ENCODE measurements at regions not wholly inside any gene's neighbourhood (a gene's known extent, or its start where the extent isn't known, plus 50 kb on each side); places are given as distances from the start of the nearest gene placed in this dataset.
"Not testable (repeated sequence)": the region's sequence is repeated elsewhere in the genome, so short reads cannot be mapped to it uniquely, and the experiment has no call there.

DNA sequence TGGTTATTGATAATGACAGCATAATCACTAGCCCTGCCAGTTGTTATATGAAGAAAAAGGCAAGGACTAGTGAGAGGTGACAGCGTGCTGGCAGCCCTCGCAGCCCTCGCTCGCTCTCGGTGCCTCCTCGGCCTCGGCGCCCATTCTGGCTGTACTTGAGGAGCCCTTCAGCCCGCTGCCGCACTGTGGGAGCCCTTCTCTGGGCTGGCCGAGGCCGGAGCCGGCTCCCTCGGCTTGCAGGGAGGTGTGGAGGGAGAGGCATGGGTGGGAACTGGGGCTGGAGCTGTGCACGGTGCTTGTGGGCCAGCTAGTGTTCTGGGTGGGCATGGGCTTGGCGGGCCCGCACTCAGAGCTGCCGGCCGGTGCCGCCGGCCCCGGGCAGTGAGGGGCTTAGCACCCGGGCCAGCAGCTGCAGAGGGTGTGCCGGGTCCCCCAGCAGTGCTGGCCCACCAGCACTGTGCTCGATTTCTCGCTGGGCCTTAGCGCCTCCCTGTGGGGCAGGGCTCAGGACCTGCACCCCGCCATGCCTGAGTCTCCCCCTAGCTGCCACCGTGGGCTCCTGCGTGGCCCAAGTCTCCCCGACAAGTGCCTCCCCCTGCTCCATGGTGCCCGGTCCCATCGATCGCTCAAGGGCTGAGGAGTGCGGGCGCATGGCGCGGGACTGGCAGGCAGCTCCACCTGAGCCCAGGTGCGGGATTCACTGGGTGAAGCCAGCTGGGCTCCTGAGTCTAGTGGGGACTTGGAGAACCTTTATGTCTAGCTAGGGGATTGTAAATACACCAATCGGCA is 156.2 kb downstream of the MSX2 start:
- not testable (repeated sequence) for ATAC-seq (replicated peaks); DNase-seq; H3K4me1 Mint-ChIP-seq; H3K27me3 Mint-ChIP-seq; H3K4me3 Mint-ChIP-seq; H3K27ac Mint-ChIP-seq; H3K36me3 Mint-ChIP-seq
- peaks cover 8 to 12% of the 10 kb centered on the region in 2 donors for H3K9me3 Mint-ChIP-seq

DNA sequence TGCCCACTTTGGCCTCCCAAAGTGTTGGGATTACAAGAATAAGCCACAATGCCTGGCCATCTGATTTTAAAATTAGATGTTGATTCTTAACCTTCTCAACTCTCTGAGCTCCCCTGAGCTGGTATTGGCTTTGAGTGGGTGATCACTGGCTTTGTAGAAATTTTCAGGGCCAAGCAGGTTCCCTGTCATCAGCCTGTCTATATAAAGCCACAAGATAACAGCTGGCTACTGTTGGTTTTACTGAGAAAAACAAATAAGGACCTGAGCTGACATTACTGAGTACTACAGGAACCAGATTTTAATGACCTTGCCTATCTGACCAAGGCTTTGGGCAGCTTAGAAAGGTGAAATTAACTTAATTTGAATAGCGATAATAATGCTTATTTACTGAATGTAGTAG is 153.6 kb downstream of the MSX2 start:
- no peaks in the 10 kb centered on the region for H3K4me1 Mint-ChIP-seq
- no peak for ATAC-seq (replicated peaks)
- H3K36me3 Mint-ChIP-seq, result no peaks in the 10 kb centered on the region

DNA sequence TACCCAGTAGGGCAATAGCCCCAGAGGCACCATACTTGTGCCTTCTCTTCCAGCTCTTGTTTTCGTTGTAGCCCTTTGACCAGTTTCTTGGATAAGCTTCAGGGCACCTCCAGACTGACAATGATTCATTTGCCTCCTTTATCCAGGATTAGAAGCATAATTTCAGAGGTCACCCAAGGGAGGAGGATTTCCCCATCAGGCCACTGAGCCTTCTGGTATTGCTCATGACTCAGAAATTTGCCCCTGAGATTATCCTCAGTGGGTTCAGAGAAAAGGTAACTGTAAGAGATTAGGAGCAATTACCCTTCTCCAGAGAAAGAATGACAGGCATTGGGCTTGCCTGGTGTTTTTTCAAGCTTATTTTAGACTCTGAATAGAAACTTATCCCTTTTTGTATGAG is 147.9 kb downstream of the MSX2 start:
- no peaks in the 10 kb centered on the region for H3K36me3 Mint-ChIP-seq
- peaks cover 0 to 11% of the 10 kb centered on the region in 2 donors for H3K27me3 Mint-ChIP-seq
- ATAC-seq (replicated peaks) (no peak), DNase-seq (no peak)
- no peak overlapping the region for H3K27ac Mint-ChIP-seq
- no peaks in the 10 kb centered on the region for H3K4me1 Mint-ChIP-seq
- peaks cover 2 to 4% of the 10 kb centered on the region in 2 donors for H3K9me3 Mint-ChIP-seq
- no peak overlapping the region for H3K4me3 Mint-ChIP-seq

More for the DNA sequence above, 153.6 kb downstream of the MSX2 start:
- Mint-ChIP-seq H3K9me3 (peaks cover 4 to 7% of the 10 kb centered on the region in 2 donors), H3K4me3 (no peak overlapping the region), H3K27ac (no peak overlapping the region), H3K27me3 (peaks cover 0 to 5% of the 10 kb centered on the region in 2 donors)
- DNase-seq, result no peak

DNA sequence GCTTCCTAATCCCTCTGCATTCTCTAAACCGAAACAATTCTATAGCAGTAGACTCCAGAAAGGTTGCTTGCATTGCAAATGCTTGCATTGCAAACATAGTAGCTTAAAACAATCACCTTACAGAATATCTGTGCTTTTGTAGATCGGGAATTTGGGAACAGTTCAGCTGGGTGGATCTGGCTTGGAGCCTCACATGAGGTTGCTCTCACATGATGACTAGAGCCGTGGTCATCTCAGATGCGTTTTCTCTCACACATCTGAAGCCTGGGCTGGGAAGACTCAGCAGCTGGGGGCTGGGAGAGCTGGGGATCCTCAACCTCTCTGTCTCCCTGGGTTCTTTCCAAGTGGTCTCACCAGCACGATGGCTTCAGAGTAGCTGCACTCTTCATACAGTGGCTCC is 127.8 kb downstream of the MSX2 start:
- no peaks in the 10 kb centered on the region for H3K27me3 Mint-ChIP-seq
- H3K4me3 Mint-ChIP-seq, result no peak overlapping the region
- H3K36me3 Mint-ChIP-seq, result no peaks in the 10 kb centered on the region
- no peaks in the 10 kb centered on the region for H3K9me3 Mint-ChIP-seq
- no peak for DNase-seq
- ATAC-seq (replicated peaks), result no peak
- no peaks in the 10 kb centered on the region for H3K4me1 Mint-ChIP-seq
- no peak overlapping the region for H3K27ac Mint-ChIP-seq

DNA sequence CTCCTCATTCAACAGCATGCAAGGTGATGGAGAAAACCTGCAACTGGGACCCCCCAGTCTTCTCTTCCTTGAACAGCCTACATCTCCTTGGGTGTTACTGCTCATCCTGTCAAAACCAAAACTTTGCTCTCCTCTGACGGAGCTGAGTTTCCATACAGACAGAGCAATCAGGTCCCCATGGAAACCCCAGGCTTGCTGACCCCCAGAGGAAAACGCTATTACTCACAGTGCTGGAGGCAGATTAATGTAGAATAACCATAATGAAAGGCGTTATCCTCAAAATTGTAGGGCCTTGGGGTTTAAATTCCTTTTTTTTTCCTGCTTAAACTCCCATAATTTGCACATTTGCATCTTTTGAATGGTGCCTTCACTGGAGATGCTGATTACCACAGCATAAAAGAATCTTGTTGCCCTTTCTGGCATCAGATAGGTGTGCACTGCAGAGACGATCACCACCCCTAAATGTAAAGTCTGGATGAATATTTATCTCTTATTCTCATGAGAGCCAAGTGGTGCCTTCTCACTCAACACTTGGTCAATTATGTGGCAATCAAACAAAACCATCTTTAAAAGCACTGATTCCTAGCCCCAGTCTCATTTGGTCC is 126.3 kb downstream of the MSX2 start:
- no peaks in the 10 kb centered on the region for H3K9me3 Mint-ChIP-seq
- ATAC-seq (replicated peaks), result no peak

DNA sequence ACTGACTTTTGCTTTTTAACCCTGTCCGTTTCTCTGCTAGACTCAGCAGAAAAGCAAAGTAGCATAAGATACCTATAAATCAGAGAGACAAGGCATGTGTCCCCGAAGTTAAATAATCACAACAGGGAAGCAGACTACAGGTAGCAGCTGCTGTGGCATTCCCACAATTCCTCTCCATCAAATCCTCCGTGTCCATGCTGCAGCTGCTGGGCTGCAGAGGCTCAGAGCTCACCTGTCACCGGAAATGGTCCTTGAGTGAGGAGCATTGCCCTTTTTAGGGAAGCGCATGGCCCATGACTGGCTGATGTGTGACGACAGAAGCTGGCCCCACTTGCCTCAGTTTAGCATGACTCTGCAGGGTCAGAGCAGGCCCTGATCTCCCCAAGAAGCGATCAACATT is 125.0 kb downstream of the MSX2 start:
- no peak for ATAC-seq (replicated peaks)

More for the DNA sequence above, 126.3 kb downstream of the MSX2 start:
- Mint-ChIP-seq H3K36me3 (no peaks in the 10 kb centered on the region), H3K27ac (no peak overlapping the region), H3K4me3 (no peak overlapping the region), H3K4me1 (no peaks in the 10 kb centered on the region), H3K27me3 (no peaks in the 10 kb centered on the region)
- no peak for DNase-seq

DNA sequence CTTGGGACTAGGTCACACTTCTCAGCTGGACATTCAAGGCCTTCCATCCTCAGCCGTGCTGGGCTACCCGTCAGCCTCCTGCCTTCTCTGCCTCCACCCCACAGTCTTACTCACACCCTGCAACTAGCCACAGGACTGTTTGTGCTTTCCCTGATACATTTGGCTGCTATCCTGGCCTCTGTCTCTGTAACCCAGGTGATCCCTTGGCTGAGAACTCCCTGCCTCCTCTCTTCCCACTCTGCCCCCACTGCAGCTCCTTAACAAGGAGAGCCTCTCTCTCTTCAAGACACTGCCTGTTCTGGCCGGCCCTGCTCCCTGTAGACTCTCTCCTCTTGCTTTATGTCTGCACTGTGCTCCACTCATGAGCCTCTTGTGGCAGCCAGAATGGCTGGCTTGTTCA is 120.6 kb downstream of the MSX2 start:
- Mint-ChIP-seq H3K36me3 (no peaks in the 10 kb centered on the region), H3K27me3 (no peaks in the 10 kb centered on the region), H3K4me3 (no peak overlapping the region), H3K27ac (no peak overlapping the region), H3K9me3 (no peaks in the 10 kb centered on the region), H3K4me1 (no peaks in the 10 kb centered on the region)
- DNase-seq (no peak), ATAC-seq (replicated peaks) (no peak)

More for the DNA sequence above, 125.0 kb downstream of the MSX2 start:
- no peak overlapping the region for H3K27ac Mint-ChIP-seq
- no peaks in the 10 kb centered on the region for H3K27me3 Mint-ChIP-seq
- no peaks in the 10 kb centered on the region for H3K9me3 Mint-ChIP-seq
- H3K4me3 Mint-ChIP-seq, result no peak overlapping the region
- H3K4me1 Mint-ChIP-seq, result no peaks in the 10 kb centered on the region
- no peaks in the 10 kb centered on the region for H3K36me3 Mint-ChIP-seq
- no peak for DNase-seq

DNA sequence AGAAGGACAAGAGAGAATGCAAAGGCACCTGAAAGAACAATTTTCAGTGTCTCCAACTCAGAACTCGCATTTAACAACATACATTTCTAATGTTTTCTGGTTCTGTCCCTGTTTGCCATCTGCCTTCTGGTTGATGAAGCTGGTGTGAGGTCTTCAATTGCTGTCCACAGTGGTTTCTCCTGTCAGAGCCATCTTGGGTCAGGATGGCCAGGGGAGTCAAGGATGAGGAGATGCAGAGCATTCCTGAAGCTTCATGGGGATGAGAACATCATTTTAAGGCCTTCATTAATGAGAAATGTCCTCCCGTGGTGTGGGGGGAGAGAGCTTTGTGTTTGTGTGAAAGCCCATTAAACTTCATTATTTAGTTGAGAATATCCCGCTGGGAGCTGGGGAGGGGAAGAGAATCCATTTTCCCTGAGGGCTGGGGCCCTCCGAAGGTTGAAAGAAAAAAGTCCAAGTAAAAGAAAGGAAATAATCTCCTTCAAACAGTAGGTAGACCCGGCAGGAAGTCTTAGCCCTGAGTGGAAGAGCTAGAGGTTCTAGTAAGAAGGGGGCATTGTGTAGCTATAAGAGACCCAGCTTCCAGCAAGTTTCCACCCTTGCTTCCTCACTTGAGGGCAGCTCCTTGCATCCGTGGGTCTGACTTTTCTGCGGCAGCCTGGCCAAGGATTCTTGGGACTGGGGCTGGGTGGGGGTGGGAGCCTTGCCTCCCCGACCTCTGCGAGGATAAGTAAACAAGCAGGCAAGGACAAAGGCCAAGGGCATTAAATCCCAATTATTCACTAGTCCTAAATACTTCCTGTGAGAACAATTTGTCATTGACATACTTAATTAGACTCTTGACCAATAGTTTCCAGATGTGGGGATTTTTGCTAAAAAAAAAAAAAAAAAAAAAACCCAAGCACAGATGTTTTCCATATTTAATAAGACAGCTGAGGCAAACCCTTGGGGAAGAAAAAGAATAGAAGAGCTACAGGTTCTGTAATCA is 119.2 kb downstream of the MSX2 start:
- H3K27me3 Mint-ChIP-seq, result peaks cover 0 to 5% of the 10 kb centered on the region in 2 donors
- no peak overlapping the region for H3K27ac Mint-ChIP-seq
- no peaks in the 10 kb centered on the region for H3K9me3 Mint-ChIP-seq
- DNase-seq, result no peak
- no peak for ATAC-seq (replicated peaks)
- H3K4me3 Mint-ChIP-seq, result no peak overlapping the region
- H3K36me3 Mint-ChIP-seq, result no peaks in the 10 kb centered on the region
- no peaks in the 10 kb centered on the region for H3K4me1 Mint-ChIP-seq

DNA sequence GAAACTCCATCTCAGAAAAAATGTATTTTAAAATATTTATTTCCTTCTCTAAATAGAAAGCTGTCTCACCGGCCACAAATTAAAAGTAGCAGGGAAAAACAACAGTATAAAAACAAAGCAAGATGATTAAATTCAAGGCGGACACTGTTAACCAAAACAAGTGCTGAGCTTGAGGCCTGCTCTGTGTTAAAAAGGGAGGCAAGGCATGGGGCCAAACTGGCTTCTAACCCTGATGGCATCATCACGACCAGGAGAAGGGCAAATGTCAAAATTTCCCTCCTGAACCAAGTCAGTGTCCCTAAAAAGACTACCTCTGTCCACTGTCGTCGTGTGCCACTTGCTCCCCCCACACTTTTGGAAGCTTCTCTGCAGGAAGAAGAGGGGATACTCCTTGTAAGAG is 116.1 kb downstream of the MSX2 start:
- Mint-ChIP-seq H3K4me3 (no peak overlapping the region), H3K27ac (no peak overlapping the region), H3K36me3 (no peaks in the 10 kb centered on the region), H3K4me1 (no peaks in the 10 kb centered on the region), H3K9me3 (peaks cover 0 to 3% of the 10 kb centered on the region in 2 donors), H3K27me3 (peaks cover 0 to 11% of the 10 kb centered on the region in 2 donors)
- DNase-seq (no peak), ATAC-seq (replicated peaks) (no peak)

DNA sequence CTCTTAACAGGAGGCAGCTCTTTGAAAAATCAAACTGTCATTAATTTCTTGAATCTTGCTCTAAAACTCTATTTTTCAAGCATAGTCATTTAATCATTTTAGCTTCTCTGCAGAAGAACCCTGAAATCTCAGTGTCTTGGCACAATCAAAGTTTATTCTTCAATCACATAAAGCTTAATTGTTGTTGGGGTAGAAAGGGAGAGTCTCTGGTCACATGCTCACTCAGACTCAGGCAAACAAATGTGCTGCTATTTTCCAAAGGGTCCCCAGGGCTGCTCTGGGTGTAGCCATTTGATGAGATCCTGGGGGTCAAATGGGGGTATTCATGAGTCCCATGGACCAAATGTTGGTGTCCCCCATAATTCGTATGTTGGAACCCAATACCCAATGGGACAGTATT is 114.8 kb downstream of the MSX2 start:
- Mint-ChIP-seq H3K27me3 (peaks cover 0 to 11% of the 10 kb centered on the region in 2 donors), H3K9me3 (peaks cover 0 to 3% of the 10 kb centered on the region in 2 donors), H3K4me3 (no peak overlapping the region), H3K27ac (no peak overlapping the region), H3K4me1 (no peaks in the 10 kb centered on the region), H3K36me3 (no peaks in the 10 kb centered on the region)
- ATAC-seq (replicated peaks) (no peak), DNase-seq (no peak)

DNA sequence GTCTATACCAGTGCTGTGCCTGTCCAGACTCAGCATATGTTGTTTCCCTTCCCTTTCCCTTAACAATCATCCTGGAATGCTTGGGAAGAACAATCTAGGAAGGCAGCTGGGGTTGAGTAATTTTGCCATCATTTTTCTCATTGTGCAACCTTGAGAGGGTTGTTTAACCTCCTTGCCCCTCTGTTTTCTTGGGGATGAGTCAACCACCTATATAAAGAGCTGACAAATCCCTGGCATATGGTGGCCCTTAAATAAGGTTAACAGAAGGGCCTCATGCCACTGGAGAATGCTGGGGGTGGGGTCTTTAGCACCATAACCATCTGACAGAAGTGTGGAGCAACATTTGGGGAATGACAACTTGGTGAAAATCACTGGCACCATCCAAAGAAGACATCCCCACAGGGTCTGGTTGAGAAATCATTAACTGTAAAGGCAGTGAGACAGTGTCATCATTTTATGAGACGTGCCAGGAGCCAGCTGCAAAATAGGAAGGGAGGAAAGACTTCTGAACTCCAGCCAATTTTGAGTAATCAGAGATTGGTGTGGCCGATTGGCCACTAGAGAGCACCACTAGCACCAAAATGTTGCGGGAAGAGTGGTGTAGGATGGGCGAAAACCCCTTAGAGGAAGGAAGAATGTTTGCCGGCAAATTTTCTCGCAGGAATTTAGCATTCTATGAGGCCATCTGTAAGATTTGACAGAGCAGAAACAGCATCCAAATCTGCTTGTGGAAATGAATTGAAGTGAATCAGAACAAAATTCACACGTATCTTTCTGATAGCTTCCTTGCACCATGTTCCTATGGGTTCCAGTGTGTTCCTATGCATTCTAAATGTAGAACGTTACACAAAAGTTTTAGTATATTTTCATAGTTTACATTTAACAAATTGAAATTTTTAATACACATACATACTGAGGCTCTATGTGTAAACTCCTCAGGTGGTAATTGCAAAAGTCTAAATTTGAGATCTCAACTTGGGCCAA is 113.8 kb downstream of the MSX2 start:
- Mint-ChIP-seq H3K4me1 (no peaks in the 10 kb centered on the region), H3K9me3 (peaks cover 0 to 3% of the 10 kb centered on the region in 2 donors), H3K4me3 (no peak overlapping the region), H3K27me3 (peaks cover 0 to 11% of the 10 kb centered on the region in 2 donors), H3K27ac (no peak overlapping the region), H3K36me3 (no peaks in the 10 kb centered on the region)
- DNase-seq, result no peak
- no peak for ATAC-seq (replicated peaks)

DNA sequence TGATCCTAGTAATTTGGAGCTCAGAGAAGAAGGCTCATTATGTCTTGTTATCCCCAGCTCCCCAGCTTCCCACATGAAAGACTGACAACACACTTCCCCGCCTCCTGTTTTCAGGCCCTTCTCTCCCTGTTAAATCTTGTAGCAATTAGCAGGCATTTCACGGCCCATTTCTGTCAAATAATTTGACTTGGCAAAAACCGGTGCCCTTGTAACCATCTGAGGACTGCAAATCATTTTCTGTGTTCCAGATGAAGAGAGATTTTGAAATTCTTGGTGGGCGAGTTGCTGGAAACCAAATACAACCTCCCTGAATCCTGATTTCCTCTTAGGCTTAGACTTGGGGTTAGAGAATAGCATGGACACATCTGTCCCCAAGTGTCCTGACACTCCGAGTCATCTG is 109.7 kb downstream of the MSX2 start:
- H3K27ac Mint-ChIP-seq, result no peak overlapping the region
- peaks cover 0 to 3% of the 10 kb centered on the region in 2 donors for H3K9me3 Mint-ChIP-seq
- ATAC-seq (replicated peaks) (no peak), DNase-seq (no peak)
- no peaks in the 10 kb centered on the region for H3K36me3 Mint-ChIP-seq
- H3K4me3 Mint-ChIP-seq, result no peak overlapping the region
- peaks cover 0 to 11% of the 10 kb centered on the region in 2 donors for H3K27me3 Mint-ChIP-seq
- H3K4me1 Mint-ChIP-seq, result no peaks in the 10 kb centered on the region

DNA sequence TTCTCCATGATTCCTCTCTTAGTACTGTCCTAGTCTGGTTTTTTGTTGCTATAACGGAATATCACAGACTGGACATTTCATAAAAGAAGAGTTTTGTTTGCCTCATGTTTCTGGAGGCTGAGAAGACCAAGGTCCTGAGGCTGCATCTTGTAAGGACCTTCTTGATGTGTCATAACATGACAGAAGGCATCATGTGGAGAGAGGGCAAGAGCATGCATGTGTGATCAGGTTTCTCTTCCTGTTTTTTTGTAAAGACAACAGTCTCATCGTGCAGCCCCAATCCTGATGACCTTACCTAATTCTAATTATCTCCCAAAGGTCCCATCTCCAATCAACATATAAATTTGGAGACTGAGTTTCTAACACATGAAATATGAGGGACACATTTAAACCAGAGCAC is 108.4 kb downstream of the MSX2 start:
- no peak overlapping the region for H3K4me3 Mint-ChIP-seq
- no peaks in the 10 kb centered on the region for H3K36me3 Mint-ChIP-seq
- DNase-seq (no peak), ATAC-seq (replicated peaks) (peak; percentile 73 to 78)
- no peaks in the 10 kb centered on the region for H3K27me3 Mint-ChIP-seq
- no peaks in the 10 kb centered on the region for H3K4me1 Mint-ChIP-seq
- H3K27ac Mint-ChIP-seq, result no peak overlapping the region
- H3K9me3 Mint-ChIP-seq, result peaks cover 0 to 3% of the 10 kb centered on the region in 2 donors

All from stimulated activated naive B cell treated with anti-CD40 and anti-IgM and Interleukin-4, amounts not matched to agents 10 μg/mL and 1 μg/mL and 100 μg/mL, for 72 hours (primary cell).